Trophoblast cell (in vitro differentiated cells and primary cell): ENCODE measurements at regions not wholly inside any gene's neighbourhood (a gene's known extent, or its start where the extent isn't known, plus 50 kb on each side); places are given as distances from the start of the nearest gene placed in this dataset.

Source experiments
- DNase-seq, 2 donors: peaks; one replicate each; pipeline ENCODE4 v3.0.0-alpha.2; 2016
- H2AFZ ChIP-seq: 2 replicates; pipeline ENCODE4 v1.6.1; 2013; ENCODE audit warnings: low read length, moderate library complexity, mild to moderate bottlenecking; ENCODE audit not compliant: insufficient read depth, poor library complexity
- H2AK5ac ChIP-seq: 2 replicates; pipeline ENCODE4 v1.6.1; 2013; ENCODE audit warnings: mild to moderate bottlenecking, low read length
- H2BK120ac ChIP-seq: 2 replicates; pipeline ENCODE4 v1.6.1; 2013; ENCODE audit warnings: low read length, mild to moderate bottlenecking, moderate library complexity; ENCODE audit not compliant: insufficient read depth, poor library complexity
- H2BK12ac ChIP-seq: 2 replicates; pipeline ENCODE4 v1.6.1; 2013; ENCODE audit warnings: mild to moderate bottlenecking, low read length, moderate library complexity
- H2BK5ac ChIP-seq: 2 replicates; pipeline ENCODE4 v1.6.1; 2013; ENCODE audit warnings: low read length, low read depth, moderate library complexity, mild to moderate bottlenecking; ENCODE audit not compliant: poor library complexity
- H3K14ac ChIP-seq: 2 replicates; pipeline ENCODE4 v1.6.1; 2013; ENCODE audit warnings: mild to moderate bottlenecking, low read length
- H3K18ac ChIP-seq: 2 replicates; pipeline ENCODE4 v1.6.1; 2013; ENCODE audit warnings: mild to moderate bottlenecking, low read length
- H3K23ac ChIP-seq: 2 replicates; pipeline ENCODE4 v1.6.1; 2013; ENCODE audit warnings: low read length
- H3K27ac ChIP-seq: 2 replicates; pipeline ENCODE4 v1.5.1; 2013; ENCODE audit warnings: low read depth, mild to moderate bottlenecking, inconsistent platforms, low read length, moderate library complexity
- H3K27me3 ChIP-seq: 2 replicates; pipeline ENCODE4 v1.6.1; 2013; ENCODE audit warnings: inconsistent platforms, mild to moderate bottlenecking, low read length, moderate library complexity; ENCODE audit not compliant: insufficient read depth
- H3K36me3 ChIP-seq, 2 experiments: 1 replicate in 1 of 2; 2 replicates in 1 of 2; pipeline ENCODE4 v1.6.1; 2013; ENCODE audit warnings: low read length in 2 of 2, mild to moderate bottlenecking in 2 of 2, moderate library complexity in 1 of 2; ENCODE audit not compliant: insufficient read depth in 2 of 2, control insufficient read depth in 1 of 2
- H3K4ac ChIP-seq: 2 replicates; pipeline ENCODE4 v1.6.1; 2013; ENCODE audit warnings: low read depth, mild to moderate bottlenecking, low read length, moderate library complexity
- H3K4me1 ChIP-seq, 2 experiments: 1 replicate in 1 of 2; 2 replicates in 1 of 2; pipeline ENCODE4 v1.6.1; 2013; ENCODE audit warnings: low read length in 2 of 2, mild to moderate bottlenecking in 2 of 2, moderate library complexity in 1 of 2; ENCODE audit not compliant: insufficient read depth in 2 of 2, control insufficient read depth in 1 of 2
- H3K4me2 ChIP-seq: 2 replicates; pipeline ENCODE4 v1.6.1; 2013; ENCODE audit warnings: inconsistent platforms, mild to moderate bottlenecking, low read length, moderate library complexity
- H3K4me3 ChIP-seq: 2 replicates; pipeline ENCODE4 v1.5.1; 2013; ENCODE audit warnings: mild to moderate bottlenecking, low read depth, low read length, inconsistent platforms
- H3K79me1 ChIP-seq: one replicate; pipeline ENCODE4 v1.6.1; 2013; ENCODE audit warnings: low read length
- H3K79me2 ChIP-seq: 2 replicates; pipeline ENCODE4 v1.6.1; 2013; ENCODE audit warnings: low read length, mild to moderate bottlenecking; ENCODE audit not compliant: control insufficient read depth, insufficient read depth, poor library complexity
- H3K9ac ChIP-seq: 2 replicates; pipeline ENCODE4 v1.6.1; 2013; ENCODE audit warnings: mild to moderate bottlenecking, low read length
- H3K9me3 ChIP-seq: 2 replicates; pipeline ENCODE4 v1.6.1; 2013; ENCODE audit warnings: low read depth, mild to moderate bottlenecking, control low read depth, inconsistent platforms, low read length; ENCODE audit not compliant: insufficient read depth
- H4K12ac ChIP-seq: 2 replicates; pipeline ENCODE4 v1.6.1; 2013; ENCODE audit warnings: low read depth, mild to moderate bottlenecking, low read length, moderate library complexity
- H4K8ac ChIP-seq: 2 replicates; pipeline ENCODE4 v1.6.1; 2013; ENCODE audit warnings: low read depth, mild to moderate bottlenecking, low read length, moderate library complexity
- H4K91ac ChIP-seq: one replicate; pipeline ENCODE4 v1.6.1; 2013; ENCODE audit warnings: low read depth, mild to moderate bottlenecking, low read length, moderate library complexity
- WGBS: extraction: QIAGEN DNeasy Blood & Tissue Kit; methylation state at CpG from one replicate; pipeline ENCODE4 v1.1.7; 2013; ENCODE audit warnings: missing lambda C conversion rate; ENCODE audit not compliant: insufficient read length, insufficient coverage; ENCODE audit errors: extremely low coverage; 5-methylcytosine and 5-hydroxymethylcytosine counted together

DNA sequence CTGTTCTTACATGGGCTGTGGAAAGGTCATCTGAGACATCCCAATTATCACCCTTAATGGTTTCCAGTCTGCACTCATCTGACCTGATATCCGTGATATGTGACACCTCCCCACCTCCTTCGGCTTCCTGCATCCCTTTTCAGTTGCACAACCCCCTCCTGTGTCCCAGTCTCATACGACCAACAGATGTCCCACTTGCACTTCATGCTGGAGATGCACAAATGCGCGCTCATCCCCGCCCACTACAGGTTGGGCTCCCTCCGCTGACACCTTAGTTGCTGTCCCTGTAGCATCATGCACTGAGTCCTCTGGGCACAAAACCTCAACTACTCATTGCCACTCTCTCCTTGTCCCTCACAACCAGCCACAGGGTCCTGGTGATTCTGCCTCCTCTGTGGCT, 94.4 kb downstream of the MIS18A start:
- no peaks in the 10 kb centered on the region for H3K79me1 ChIP-seq
- H2AK5ac ChIP-seq, result no peak overlapping the region
- H4K12ac ChIP-seq, result no peak overlapping the region
- no peaks in the 10 kb centered on the region for H3K79me2 ChIP-seq
- H3K4me1 ChIP-seq, result no peaks in the 10 kb centered on the region
- H2AFZ ChIP-seq, result no peak overlapping the region
- H2BK12ac ChIP-seq, result no peak overlapping the region
- no peak overlapping the region for H3K4me3 ChIP-seq
- no peak overlapping the region for H2BK5ac ChIP-seq
- H3K4me2 ChIP-seq, result no peak overlapping the region
- WGBS, result no CpG with 5 or more reads among the region's 7 CpGs
- H3K27me3 ChIP-seq, result no peaks in the 10 kb centered on the region
- no peaks in the 10 kb centered on the region for H3K36me3 ChIP-seq
- no peak overlapping the region for H3K18ac ChIP-seq
- H2BK120ac ChIP-seq, result no peak overlapping the region
- H4K8ac ChIP-seq, result no peak overlapping the region
- no peak for DNase-seq
- H3K9me3 ChIP-seq, result peaks cover 2% of the 10 kb centered on the region
- H3K4ac ChIP-seq, result no peak overlapping the region
- no peak overlapping the region for H3K27ac ChIP-seq
- no peak overlapping the region for H3K23ac ChIP-seq
- no peak overlapping the region for H3K14ac ChIP-seq
- no peak overlapping the region for H4K91ac ChIP-seq
- no peak overlapping the region for H3K9ac ChIP-seq

DNA sequence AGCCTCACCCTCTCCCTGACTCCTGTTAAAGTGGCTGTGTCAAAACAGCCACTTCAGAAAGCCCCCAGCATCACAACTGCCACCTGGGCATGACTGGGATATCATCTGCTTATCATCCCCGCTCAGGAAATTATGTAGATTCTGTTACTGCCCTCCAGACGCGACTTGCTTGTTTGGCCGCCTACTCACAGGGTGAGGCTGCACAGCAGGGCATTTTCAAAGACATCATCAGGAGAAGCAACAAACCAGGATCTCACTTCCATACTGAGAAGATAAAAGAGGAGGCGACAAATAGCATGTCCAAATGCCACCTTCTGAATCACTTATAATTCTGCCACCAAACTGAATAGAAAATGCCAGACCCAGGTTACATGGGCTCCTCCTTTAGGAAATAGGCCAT, 94.8 kb downstream of the MIS18A start:
- H3K14ac ChIP-seq, result no peak overlapping the region
- no peak for DNase-seq
- H3K4me2 ChIP-seq, result no peak overlapping the region
- no peak overlapping the region for H3K4me3 ChIP-seq
- no peaks in the 10 kb centered on the region for H3K27me3 ChIP-seq
- peaks cover 2% of the 10 kb centered on the region for H3K9me3 ChIP-seq
- H2AFZ ChIP-seq, result no peak overlapping the region
- no peak overlapping the region for H3K9ac ChIP-seq
- no peaks in the 10 kb centered on the region for H3K4me1 ChIP-seq
- no peak overlapping the region for H2AK5ac ChIP-seq
- H3K18ac ChIP-seq, result no peak overlapping the region
- no peak overlapping the region for H4K8ac ChIP-seq
- no peak overlapping the region for H4K91ac ChIP-seq
- H3K79me2 ChIP-seq, result no peaks in the 10 kb centered on the region
- no peak overlapping the region for H3K4ac ChIP-seq
- H3K36me3 ChIP-seq, result no peaks in the 10 kb centered on the region
- H3K27ac ChIP-seq, result no peak overlapping the region
- H4K12ac ChIP-seq, result no peak overlapping the region
- H3K79me1 ChIP-seq, result no peaks in the 10 kb centered on the region
- no peak overlapping the region for H2BK5ac ChIP-seq
- H2BK120ac ChIP-seq, result no peak overlapping the region
- whole genome bisulfite sequencing, result no CpG with 5 or more reads among the region's 5 CpGs
- H2BK12ac ChIP-seq, result no peak overlapping the region
- no peak overlapping the region for H3K23ac ChIP-seq

DNA sequence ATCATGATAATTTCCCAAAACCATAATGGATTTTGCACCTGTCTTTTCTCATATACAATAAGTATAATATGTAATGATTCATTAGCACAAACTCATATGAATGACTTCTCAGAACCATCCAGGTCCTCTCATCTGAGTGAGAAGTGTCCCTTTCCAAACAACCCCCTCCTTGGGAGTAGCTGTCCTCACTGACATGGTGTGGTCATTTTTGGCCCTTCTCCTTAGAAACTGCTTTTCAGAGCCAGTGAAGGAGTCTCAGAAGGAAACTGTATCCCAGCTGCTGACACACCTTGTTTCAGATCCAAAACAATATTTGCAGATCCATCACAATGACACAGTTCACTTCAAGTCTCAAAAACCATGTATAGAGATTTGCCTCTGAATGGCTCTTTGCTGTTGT, 95.5 kb downstream of the MIS18A start:
- DNase-seq, result no peak
- no peak overlapping the region for H4K12ac ChIP-seq
- H3K36me3 ChIP-seq, result no peaks in the 10 kb centered on the region
- no peak overlapping the region for H3K4me2 ChIP-seq
- no peak overlapping the region for H2BK120ac ChIP-seq
- no peak overlapping the region for H3K27ac ChIP-seq
- H3K23ac ChIP-seq, result no peak overlapping the region
- H3K4me3 ChIP-seq, result no peak overlapping the region
- H2AFZ ChIP-seq, result no peak overlapping the region
- H3K79me2 ChIP-seq, result no peaks in the 10 kb centered on the region
- no peak overlapping the region for H4K8ac ChIP-seq
- H4K91ac ChIP-seq, result no peak overlapping the region
- H3K9ac ChIP-seq, result no peak overlapping the region
- H2BK5ac ChIP-seq, result no peak overlapping the region
- H2AK5ac ChIP-seq, result no peak overlapping the region
- H3K14ac ChIP-seq, result no peak overlapping the region
- H3K9me3 ChIP-seq, result peaks cover 2% of the 10 kb centered on the region
- H3K4ac ChIP-seq, result no peak overlapping the region
- no peaks in the 10 kb centered on the region for H3K27me3 ChIP-seq
- H3K18ac ChIP-seq, result no peak overlapping the region
- no peak overlapping the region for H2BK12ac ChIP-seq
- no peaks in the 10 kb centered on the region for H3K79me1 ChIP-seq
- H3K4me1 ChIP-seq, result no peaks in the 10 kb centered on the region

DNA sequence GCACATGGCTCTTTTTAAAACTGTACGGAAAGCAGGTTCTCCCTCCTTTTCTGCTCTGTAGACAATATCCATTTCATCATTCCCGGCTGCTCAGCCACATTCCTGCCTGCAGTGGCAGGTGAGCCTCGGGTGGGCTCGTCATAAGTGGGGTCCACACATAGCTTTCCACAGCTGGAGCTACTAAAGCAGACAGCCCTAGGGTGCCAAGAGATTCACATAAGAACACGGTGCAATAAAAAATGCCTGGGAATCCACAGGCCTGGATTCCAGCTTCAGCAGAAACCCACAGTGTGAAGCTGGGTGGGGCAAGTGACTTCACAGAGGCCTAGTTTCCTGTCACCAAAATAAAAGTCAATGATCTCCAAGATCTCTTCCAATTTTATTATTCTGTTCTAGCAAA, 96.4 kb downstream of the MIS18A start:
- Histone ChIP-seq H3K27ac (no peak overlapping the region), H3K18ac (no peak overlapping the region), H3K4me1 (no peaks in the 10 kb centered on the region), H3K4me3 (no peak overlapping the region), H2BK120ac (no peak overlapping the region), H3K14ac (no peak overlapping the region), H4K91ac (no peak overlapping the region), H2BK5ac (no peak overlapping the region), H3K27me3 (no peaks in the 10 kb centered on the region), H2AFZ (no peak overlapping the region), H3K36me3 (no peaks in the 10 kb centered on the region), H3K79me2 (no peaks in the 10 kb centered on the region), H3K4me2 (no peak overlapping the region), H3K9ac (no peak overlapping the region), H2BK12ac (no peak overlapping the region), H3K4ac (no peak overlapping the region), H3K23ac (no peak overlapping the region), H4K8ac (no peak overlapping the region), H3K9me3 (peaks cover 2% of the 10 kb centered on the region), H2AK5ac (no peak overlapping the region), H3K79me1 (no peaks in the 10 kb centered on the region), H4K12ac (no peak overlapping the region)
- DNase-seq, result no peak
- no CpG with 5 or more reads among the region's 5 CpGs for WGBS

- H3K18ac ChIP-seq, result no peak overlapping the region
- H2BK12ac ChIP-seq, result no peak overlapping the region
- H3K23ac ChIP-seq, result no peak overlapping the region
- DNase-seq, result peak in 1 of 2 donors; percentile 8
- H3K27me3 ChIP-seq, result no peaks in the 10 kb centered on the region
- no peak overlapping the region for H4K12ac ChIP-seq
- H2BK120ac ChIP-seq, result no peak overlapping the region
- H3K4ac ChIP-seq, result no peak overlapping the region
- H3K36me3 ChIP-seq, result no peaks in the 10 kb centered on the region
- no peak overlapping the region for H3K4me3 ChIP-seq
- no peak overlapping the region for H2BK5ac ChIP-seq
- H3K79me2 ChIP-seq, result no peaks in the 10 kb centered on the region
- no peak overlapping the region for H2AK5ac ChIP-seq
- no peak overlapping the region for H3K4me2 ChIP-seq
- H3K14ac ChIP-seq, result no peak overlapping the region
- peaks cover 2% of the 10 kb centered on the region for H3K9me3 ChIP-seq
- H3K27ac ChIP-seq, result no peak overlapping the region
- H3K9ac ChIP-seq, result no peak overlapping the region
- WGBS, result no CpG with 5 or more reads among the region's 1 CpG
- H2AFZ ChIP-seq, result no peak overlapping the region
- no peaks in the 10 kb centered on the region for H3K79me1 ChIP-seq
- H4K91ac ChIP-seq, result no peak overlapping the region
- H4K8ac ChIP-seq, result no peak overlapping the region
- H3K4me1 ChIP-seq, result no peaks in the 10 kb centered on the region
These were observed 97.4 kb downstream of the MIS18A start for GRCh38 chr21:32181457-32181856.
